Ovary (tissue), 7 donors: ENCODE measurements at regions not wholly inside any gene's neighbourhood (a gene's known extent, or its start where the extent isn't known, plus 50 kb on each side); places are given as distances from the start of the nearest gene placed in this dataset.
"Not testable (repeated sequence)": the region's sequence is repeated elsewhere in the genome, so short reads cannot be mapped to it uniquely, and the experiment has no call there.

Experiments
- DNase-seq, 5 donors: peaks; one replicate each; pipeline ENCODE4 v3.0.0-alpha.2; 2019 to 2020
- H3K27ac ChIP-seq, 2 donors: fragments of 200-600 bp; one replicate each; pipeline versions ENCODE4 v1.5.1 to v1.8.0; 2019 to 2022
- H3K27me3 ChIP-seq: fragments of 200-600 bp; one replicate; pipeline ENCODE4 v1.8.0; 2022
- H3K36me3 ChIP-seq: fragments of 200-600 bp; sonication (generic); one replicate; pipeline ENCODE4 v1.5.1; 2019
- H3K4me1 ChIP-seq: one replicate; pipeline ENCODE4 v1.8.1; 2013; ENCODE audit warnings: mild to moderate bottlenecking, moderate library complexity; ENCODE audit not compliant: insufficient read depth
- H3K4me3 ChIP-seq: fragments of 200-600 bp; sonication (generic); one replicate; pipeline ENCODE4 v1.5.1; 2017
- H3K9me3 ChIP-seq, 2 donors: fragments of 200-600 bp in 1 of 2; sonication (generic) in 1 of 2; one replicate each; pipeline versions ENCODE4 v1.5.1 to v1.8.1; 2013 to 2019; ENCODE audit warnings: mild to moderate bottlenecking in 1 of 2, moderate library complexity in 1 of 2
- CTCF ChIP-seq, 3 donors: fragments of 450-650 bp in 2 of 3; fragments of 200-600 bp in 1 of 3; IDR thresholded peaks; one replicate each; pipeline versions ENCODE4 v1.5.1 to v1.8.0; 2016 to 2022; ENCODE audit warnings: antibody characterized with exemption in 3 of 3, mild to moderate bottlenecking in 1 of 3
- EP300 ChIP-seq: sonication (generic); formaldehyde crosslinking; IDR thresholded peaks from one replicate; pipeline ENCODE4 v1.6.1; 2017; ENCODE audit warnings: antibody characterized with exemption
- POLR2A ChIP-seq: fragments of 450-650 bp; IDR thresholded peaks from one replicate; pipeline ENCODE4 v1.6.1; 2017; ENCODE audit warnings: antibody characterized with exemption, mild to moderate bottlenecking, moderate library complexity
- WGBS, 3 donors: extraction: QIAGEN DNeasy Blood & Tissue Kit in 1 of 3; methylation state at CpG; one replicate each; pipeline versions ENCODE4 v1.1.5 to v1.1.7; 2013 to 2017; 5-methylcytosine and 5-hydroxymethylcytosine counted together
- intact Hi-C, 4 donors: fragments of 100-400 bp; cut with DNase I; formaldehyde crosslinking; loops; one replicate each; pipeline versions ENCODE4 v1.11.0 to v1.15.1; 2022 to 2023
- donor health status: DM: no; HTN: no; CAD: no; lungs with moderate emphysema.
- donor health status: DM: no; HTN: no; CAD: no.
- donor health status: Bipolar disorder and iron deficiency.
- donor health status: DM: no; HTN: no; CAD: no.
- donor health status: DM: yes; HTN: yes; CAD: no.

GRCh38 chr10:23918090-23918723, 290.7 kb upstream of the KIAA1217 start:
- no peaks in the 10 kb centered on the region for H3K9me3 ChIP-seq
- no peak for DNase-seq
- H3K27ac ChIP-seq: no peak overlapping the region
- no peaks in the 10 kb centered on the region for H3K36me3 ChIP-seq
- H3K4me1 ChIP-seq: no peaks in the 10 kb centered on the region
- intact Hi-C loops: no loop called here
- no peak for TF ChIP-seq CTCF (IDR thresholded peaks at IDR 0.05)
- no peak for TF ChIP-seq POLR2A
- no peak for TF ChIP-seq EP300
- no peaks in the 10 kb centered on the region for H3K27me3 ChIP-seq
- H3K4me3 ChIP-seq: no peak overlapping the region
- 46 to 57% (median 49%) methylated on average over 6 of the region's 6 CpGs for WGBS, 3 donors

GRCh38 chr10:23918839-23919238, 290.1 kb upstream of the KIAA1217 start:
- Histone ChIP-seq H3K27me3 (no peaks in the 10 kb centered on the region), H3K4me1 (no peaks in the 10 kb centered on the region), H3K4me3 (no peak overlapping the region), H3K36me3 (no peaks in the 10 kb centered on the region), H3K27ac (no peak overlapping the region), H3K9me3 (no peaks in the 10 kb centered on the region)
- TF ChIP-seq EP300 (no peak), POLR2A (no peak), CTCF (IDR thresholded peaks at IDR 0.05) (no peak)
- intact Hi-C loops: no loop called here
- no peak for DNase-seq

GRCh38 chr10:23927576-23928325, 281.2 kb upstream of the KIAA1217 start:
- Histone ChIP-seq H3K4me3 (no peak overlapping the region), H3K27ac (no peak overlapping the region), H3K4me1 (no peaks in the 10 kb centered on the region), H3K36me3 (no peaks in the 10 kb centered on the region), H3K9me3 (no peaks in the 10 kb centered on the region), H3K27me3 (no peaks in the 10 kb centered on the region)
- no peak for TF ChIP-seq EP300
- TF ChIP-seq CTCF (IDR thresholded peaks at IDR 0.05): no peak
- TF ChIP-seq POLR2A: no peak
- no peak for DNase-seq
- intact Hi-C loops: no loop called here
- 47 to 53% (median 53%) methylated on average over 8 of the region's 8 CpGs for WGBS, 3 donors

- intact Hi-C loops, H3K27ac ChIP-seq, H3K27me3 ChIP-seq, H3K4me1 ChIP-seq, H3K4me3 ChIP-seq, H3K9me3 ChIP-seq, DNase-seq, H3K36me3 ChIP-seq: not testable (repeated sequence)
- 54 to 86% (median 76%) methylated on average over 3 of the region's 3 CpGs for WGBS, 3 donors
Observed at GRCh38 chr10:23934023-23934422, 274.9 kb upstream of the KIAA1217 start.

GRCh38 chr10:23945845-23946244, 263.1 kb upstream of the KIAA1217 start:
- Histone ChIP-seq H3K4me1 (no peaks in the 10 kb centered on the region), H3K9me3 (no peaks in the 10 kb centered on the region), H3K27me3 (no peaks in the 10 kb centered on the region), H3K36me3 (no peaks in the 10 kb centered on the region), H3K4me3 (no peak overlapping the region), H3K27ac (no peak overlapping the region)
- intact Hi-C loops: no loop called here
- no peak for DNase-seq
- WGBS, 3 donors: 56 to 66% (median 58%) methylated on average over 2 of the region's 2 CpGs
- TF ChIP-seq POLR2A (no peak), EP300 (no peak), CTCF (IDR thresholded peaks at IDR 0.05) (no peak)
